Astrocyte of the cerebellum (primary cell): ENCODE measurements at regions not wholly inside any gene's neighbourhood (a gene's known extent, or its start where the extent isn't known, plus 50 kb on each side); places are given as distances from the start of the nearest gene placed in this dataset.

Experiments used
- DNase-seq: peaks from one replicate; pipeline ENCODE4 v3.0.0-alpha.2; 2011; ENCODE audit warnings: low read depth
- H3K4me3 ChIP-seq: 2 replicates; pipeline ENCODE4 v1.5.1; 2011; ENCODE audit warnings: mild to moderate bottlenecking, low read depth, low read length, moderate library complexity
- CTCF ChIP-seq: IDR thresholded peaks from 2 replicates; pipeline ENCODE4 v1.5.1; 2012; ENCODE audit warnings: low read length, low read depth, moderate library complexity, mild to moderate bottlenecking; ENCODE audit errors: missing control alignments
- in situ Hi-C: cut with HindIII; loops from 2 replicates; pipeline ENCODE4 v1.10.0; 2017; ENCODE audit warnings: low sequenced_read_pairs

- in situ Hi-C loops, result no loop called here
- no peak for TF ChIP-seq CTCF
- DNase-seq, result no peak
- H3K4me3 ChIP-seq, result no peak overlapping the region
These were observed 448.9 kb upstream of the ADGRL2 start for GRCh38 chr1:81351864-81352263.

- in situ Hi-C loops, result no loop called here
- no peak for TF ChIP-seq CTCF
- DNase-seq, result no peak
- H3K4me3 ChIP-seq, result no peak overlapping the region
These were observed 451.4 kb upstream of the ADGRL2 start for GRCh38 chr1:81349194-81349965.

GRCh38 chr1:81345110-81345509, 455.6 kb upstream of the ADGRL2 start:
- DNase-seq, result no peak
- no peak overlapping the region for H3K4me3 ChIP-seq
- in situ Hi-C loops, result no loop called here
- no peak for TF ChIP-seq CTCF

GRCh38 chr1:81340239-81340638, 460.5 kb upstream of the ADGRL2 start:
- no peak for DNase-seq
- H3K4me3 ChIP-seq, result no peak overlapping the region
- in situ Hi-C loops, result no loop called here
- TF ChIP-seq CTCF, result no peak

GRCh38 chr1:81337226-81337625, 463.5 kb upstream of the ADGRL2 start:
- TF ChIP-seq CTCF, result no peak
- DNase-seq, result no peak
- H3K4me3 ChIP-seq, result no peak overlapping the region
- in situ Hi-C loops, result no loop called here

GRCh38 chr1:81335876-81336275, 464.9 kb upstream of the ADGRL2 start:
- TF ChIP-seq CTCF, result no peak
- in situ Hi-C loops, result no loop called here
- no peak for DNase-seq
- H3K4me3 ChIP-seq, result no peak overlapping the region
